ENCODE measurements at regions not wholly inside any gene's neighbourhood (a gene's known extent, or its start where the extent isn't known, plus 50 kb on each side); places are given as distances from the start of the nearest gene placed in this dataset.

- TF ChIP-seq CTCF (IDR thresholded peaks at IDR 0.05) (no peak), POLR2A (IDR thresholded peaks at IDR 0.05) (no peak)
These were observed 90.7 kb upstream of the IQSEC1 start for GRCh38 chr3:13163848-13164382.
